ENCODE measurements at regions not wholly inside any gene's neighbourhood (a gene's known extent, or its start where the extent isn't known, plus 50 kb on each side); places are given as distances from the start of the nearest gene placed in this dataset.

GRCh38 chr7:88399036-88399435 is 92.3 kb upstream of the STEAP4 start:
- Histone ChIP-seq H3K4me1 (ENCODE audit: insufficient read depth, low read length, poor library complexity, severe bottlenecking) (no peaks in the 10 kb centered on the region), H3K27ac (ENCODE audit: low read depth, low read length, poor library complexity, severe bottlenecking) (no peak overlapping the region), H3K9me3 (ENCODE audit: low read depth, low read length, poor library complexity, severe bottlenecking) (no peaks in the 10 kb centered on the region), H3K36me3 (ENCODE audit: insufficient read depth, low read length, poor library complexity, severe bottlenecking) (no peaks in the 10 kb centered on the region), H3K27me3 (replicated peaks; ENCODE audit: insufficient read depth, low read depth, low read length, poor library complexity) (no peaks in the 10 kb centered on the region), H3K4me3 (ENCODE audit: low read depth, low read length, poor library complexity, severe bottlenecking) (no peak overlapping the region)
- TF ChIP-seq EZH2 (IDR thresholded peaks at IDR 0.05; ENCODE audit: borderline replicate concordance, low read depth, low read length, poor library complexity, severe bottlenecking): no peak
- no peak for TF ChIP-seq CTCF (conservative IDR thresholded peaks at IDR 0.05; ENCODE audit: low read depth, low read length)
- DNase-seq (ENCODE audit: low spot score): no peak
- no TSS peak for BruUV-seq (replicated peaks)
- CTCF ChIA-PET: interaction anchor here (0.7 kb wide), 2 partner anchors 9 to 23 kb away, joined by 4 to 16 read pairs; no protein-coding TSS in a partner anchor
- POLR2A ChIA-PET (ENCODE audit: low non-redundant PET): no interaction called here
- intact Hi-C loops (cut with micrococcal nuclease; ENCODE audit: unreplicated experiment): no loop called here

DNA sequence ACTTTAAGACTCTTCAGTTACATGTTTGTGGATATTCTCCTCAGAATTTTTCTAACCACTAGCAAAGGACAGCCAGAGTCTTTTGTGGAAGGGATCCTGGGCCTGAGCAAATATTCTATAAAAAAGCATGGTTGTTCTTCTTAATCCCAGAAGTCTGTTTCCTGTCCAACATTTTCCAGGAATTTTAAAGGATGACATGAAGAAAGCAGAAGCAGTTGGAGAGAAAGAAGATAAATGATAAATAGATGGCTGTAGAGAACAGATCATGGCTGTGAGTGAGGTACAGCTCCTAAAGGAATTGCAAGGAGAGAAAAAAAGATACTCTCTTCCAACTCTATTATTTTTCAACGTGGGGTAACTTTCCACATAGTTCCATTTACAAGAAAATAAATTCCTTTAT is 91.8 kb upstream of the STEAP4 start:
- BruUV-seq (replicated peaks): no TSS peak
- no peak for DNase-seq (ENCODE audit: low spot score)
- POLR2A ChIA-PET (ENCODE audit: low non-redundant PET): no interaction called here
- CTCF ChIA-PET: no interaction called here
- Histone ChIP-seq H3K36me3 (ENCODE audit: insufficient read depth, low read length, poor library complexity, severe bottlenecking) (no peaks in the 10 kb centered on the region), H3K9me3 (ENCODE audit: low read depth, low read length, poor library complexity, severe bottlenecking) (no peaks in the 10 kb centered on the region), H3K27me3 (replicated peaks; ENCODE audit: insufficient read depth, low read depth, low read length, poor library complexity) (no peaks in the 10 kb centered on the region), H3K4me1 (ENCODE audit: insufficient read depth, low read length, poor library complexity, severe bottlenecking) (no peaks in the 10 kb centered on the region), H3K27ac (ENCODE audit: low read depth, low read length, poor library complexity, severe bottlenecking) (no peak overlapping the region), H3K4me3 (ENCODE audit: low read depth, low read length, poor library complexity, severe bottlenecking) (no peak overlapping the region)
- TF ChIP-seq EZH2 (IDR thresholded peaks at IDR 0.05; ENCODE audit: borderline replicate concordance, low read depth, low read length, poor library complexity, severe bottlenecking) (no peak), CTCF (conservative IDR thresholded peaks at IDR 0.05; ENCODE audit: low read depth, low read length) (no peak)
- intact Hi-C loops (cut with micrococcal nuclease; ENCODE audit: unreplicated experiment): no loop called here

DNA sequence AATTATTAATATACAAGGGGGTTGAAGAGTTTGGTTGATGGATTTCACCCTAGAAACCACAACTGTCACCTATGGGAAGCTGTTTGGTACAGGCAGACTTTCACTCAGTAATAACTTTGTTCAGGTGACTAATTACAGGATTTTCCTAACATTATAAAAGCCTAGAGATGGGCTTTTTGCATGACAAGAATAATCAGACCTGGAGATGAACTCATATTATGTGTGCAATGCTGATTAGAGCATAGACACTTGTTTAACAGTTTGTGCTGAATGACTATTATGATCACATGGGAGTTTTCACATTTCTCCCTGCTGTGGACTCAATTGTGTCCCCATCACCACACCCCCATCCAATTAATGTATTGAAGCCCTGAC is 90.2 kb upstream of the STEAP4 start:
- no peak overlapping the region for H3K27ac ChIP-seq (ENCODE audit: low read depth, low read length, poor library complexity, severe bottlenecking)
- H3K9me3 ChIP-seq (ENCODE audit: low read depth, low read length, poor library complexity, severe bottlenecking): no peaks in the 10 kb centered on the region
- ChIA-PET CTCF (no interaction called here), POLR2A (ENCODE audit: low non-redundant PET) (no interaction called here)
- H3K4me3 ChIP-seq (ENCODE audit: low read depth, low read length, poor library complexity, severe bottlenecking): no peak overlapping the region
- intact Hi-C loops (cut with micrococcal nuclease; ENCODE audit: unreplicated experiment): no loop called here
- TF ChIP-seq EZH2 (IDR thresholded peaks at IDR 0.05; ENCODE audit: borderline replicate concordance, low read depth, low read length, poor library complexity, severe bottlenecking) (no peak), CTCF (conservative IDR thresholded peaks at IDR 0.05; ENCODE audit: low read depth, low read length) (no peak)
- no peaks in the 10 kb centered on the region for H3K4me1 ChIP-seq (ENCODE audit: insufficient read depth, low read length, poor library complexity, severe bottlenecking)
- DNase-seq (ENCODE audit: low spot score): no peak
- no peaks in the 10 kb centered on the region for H3K36me3 ChIP-seq (ENCODE audit: insufficient read depth, low read length, poor library complexity, severe bottlenecking)
- BruUV-seq (replicated peaks): no TSS peak
- H3K27me3 ChIP-seq (replicated peaks; ENCODE audit: insufficient read depth, low read depth, low read length, poor library complexity): no peaks in the 10 kb centered on the region

Data from A673 (cell line).